ENCODE measurements at regions not wholly inside any gene's neighbourhood (a gene's known extent, or its start where the extent isn't known, plus 50 kb on each side); places are given as distances from the start of the nearest gene placed in this dataset.

DNA sequence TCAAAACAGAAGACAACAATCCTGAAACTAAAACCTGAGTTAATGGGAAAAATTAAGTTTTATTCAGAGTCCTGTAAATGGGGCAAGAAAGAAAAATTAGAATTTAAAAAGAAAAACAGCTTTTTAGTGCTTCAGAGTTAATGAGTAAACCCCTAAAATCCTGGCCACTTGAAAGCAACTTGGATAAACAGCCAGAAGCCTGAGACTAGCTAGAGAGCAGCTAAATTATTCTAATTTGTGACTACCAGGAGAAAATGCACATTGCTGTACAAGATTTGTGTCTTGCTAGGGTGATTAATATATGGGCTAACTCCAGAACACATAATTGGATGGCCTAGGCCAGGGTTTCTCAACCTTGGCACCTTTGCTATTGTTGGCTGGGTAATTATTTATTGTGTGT, 62.4 kb upstream of the ARG1 start:
- TF ChIP-seq, protein P1, sequence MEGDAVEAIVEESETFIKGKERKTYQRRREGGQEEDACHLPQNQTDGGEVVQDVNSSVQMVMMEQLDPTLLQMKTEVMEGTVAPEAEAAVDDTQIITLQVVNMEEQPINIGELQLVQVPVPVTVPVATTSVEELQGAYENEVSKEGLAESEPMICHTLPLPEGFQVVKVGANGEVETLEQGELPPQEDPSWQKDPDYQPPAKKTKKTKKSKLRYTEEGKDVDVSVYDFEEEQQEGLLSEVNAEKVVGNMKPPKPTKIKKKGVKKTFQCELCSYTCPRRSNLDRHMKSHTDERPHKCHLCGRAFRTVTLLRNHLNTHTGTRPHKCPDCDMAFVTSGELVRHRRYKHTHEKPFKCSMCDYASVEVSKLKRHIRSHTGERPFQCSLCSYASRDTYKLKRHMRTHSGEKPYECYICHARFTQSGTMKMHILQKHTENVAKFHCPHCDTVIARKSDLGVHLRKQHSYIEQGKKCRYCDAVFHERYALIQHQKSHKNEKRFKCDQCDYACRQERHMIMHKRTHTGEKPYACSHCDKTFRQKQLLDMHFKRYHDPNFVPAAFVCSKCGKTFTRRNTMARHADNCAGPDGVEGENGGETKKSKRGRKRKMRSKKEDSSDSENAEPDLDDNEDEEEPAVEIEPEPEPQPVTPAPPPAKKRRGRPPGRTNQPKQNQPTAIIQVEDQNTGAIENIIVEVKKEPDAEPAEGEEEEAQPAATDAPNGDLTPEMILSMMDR (conservative IDR thresholded peaks at IDR 0.05; ENCODE audit: control insufficient read depth, insufficient read depth, low read depth, low read length), result no peak
- H3K4me3 ChIP-seq (ENCODE audit: control insufficient read depth, low read depth, low read length), result no peak overlapping the region
- DNase-seq (ENCODE audit: low read depth), result no peak

DNA sequence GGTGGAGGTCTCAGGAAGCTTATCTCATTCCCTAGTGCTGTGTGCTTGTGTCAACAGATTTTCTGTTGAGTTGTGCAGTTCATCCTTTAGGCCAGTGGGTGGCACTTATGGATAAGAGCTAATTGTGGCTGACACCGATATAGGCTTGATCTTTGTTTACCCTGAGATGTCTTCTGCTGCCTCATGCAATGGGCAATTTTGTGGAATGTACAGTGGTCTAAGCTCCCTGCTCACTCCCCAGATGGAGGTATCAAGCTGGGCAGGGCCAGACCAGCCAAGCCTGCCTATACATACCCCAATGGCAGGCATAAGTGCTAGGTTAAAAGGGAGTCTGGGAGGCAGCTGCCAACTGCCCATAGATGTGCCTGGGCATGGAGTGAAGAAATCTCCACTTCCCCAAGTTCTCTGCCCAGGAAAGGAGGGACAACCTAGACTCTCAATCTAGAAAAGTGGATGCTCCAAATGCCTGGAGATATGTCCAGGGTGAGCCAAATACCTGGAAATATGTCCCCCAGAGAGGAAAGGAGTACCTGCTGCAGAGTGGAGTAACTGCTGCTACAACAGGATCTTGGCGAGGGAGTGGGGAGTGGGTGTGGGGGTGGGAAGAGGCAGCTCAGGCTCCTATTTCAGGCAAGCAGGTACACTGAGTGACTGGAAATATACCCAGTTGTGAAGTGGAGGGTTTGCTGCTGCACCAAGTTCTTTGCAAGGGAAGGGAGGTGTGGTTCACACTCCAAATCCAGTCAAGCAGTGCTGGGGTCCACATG, 53.2 kb upstream of the ARG1 start:
- TF ChIP-seq, protein P1 (conservative IDR thresholded peaks at IDR 0.05; ENCODE audit: control insufficient read depth, insufficient read depth, low read depth, low read length), result peak; percentile 76
- H3K4me3 ChIP-seq (ENCODE audit: control insufficient read depth, low read depth, low read length), result no peak overlapping the region
- peak; percentile 59 for DNase-seq (ENCODE audit: low read depth)
